H1 (cell line): ENCODE measurements at regions not wholly inside any gene's neighbourhood (a gene's known extent, or its start where the extent isn't known, plus 50 kb on each side); places are given as distances from the start of the nearest gene placed in this dataset.
"Not testable (repeated sequence)": the region's sequence is repeated elsewhere in the genome, so short reads cannot be mapped to it uniquely, and the experiment has no call there.

ENCODE experiments used
- CTCF ChIA-PET: fragments of 300-600 bp; sonication (Branson Sonifier 250); formaldehyde crosslinking; loops from one replicate; lab custom pipeline; 2021; ENCODE audit not compliant: partially characterized antibody; lab: Charles Lee
- POLR2A ChIA-PET: fragments of 300-600 bp; sonication (Branson Sonifier 250); formaldehyde crosslinking; loops from one replicate; lab custom pipeline; 2021; ENCODE audit warnings: inconsistent platforms; ENCODE audit not compliant: partially characterized antibody; lab: Charles Lee
- DNase-seq, 2 experiments: peaks; one replicate each; pipeline versions ENCODE4 v3.0.0 to v3.0.0-alpha.2; 2010 to 2022; ENCODE audit warnings: low spot score in 2 of 2, low read depth in 1 of 2, mixed read lengths in 1 of 2
- FAIRE-seq: peaks from 2 replicates; lab custom pipeline; 2011; peaks lifted over from hg19 to GRCh38; lab: Jason Lieb, UNC
- H2AFZ ChIP-seq: 2 replicates; pipeline ENCODE4 v1.8.1; 2012; ENCODE audit warnings: low read length, inconsistent platforms
- H2AK5ac ChIP-seq: 2 replicates; pipeline ENCODE4 v1.6.1; 2013; ENCODE audit warnings: low read depth, low read length
- H2BK120ac ChIP-seq: replicated peaks from 2 replicates; pipeline ENCODE3; 2013; ENCODE audit warnings: low read depth, low read length, inconsistent platforms
- H2BK12ac ChIP-seq: 2 replicates; pipeline ENCODE4 v1.6.1; 2013; ENCODE audit warnings: low read depth, low read length
- H2BK15ac ChIP-seq: 2 replicates; pipeline ENCODE4 v1.6.1; 2013; ENCODE audit warnings: low read length
- H2BK20ac ChIP-seq: 2 replicates; pipeline ENCODE4 v1.6.1; 2013; ENCODE audit warnings: low read length
- H2BK5ac ChIP-seq: 2 replicates; pipeline ENCODE4 v1.6.1; 2013; ENCODE audit warnings: low read depth, low read length
- H3K14ac ChIP-seq: 2 replicates; pipeline ENCODE4 v1.6.1; 2013; ENCODE audit warnings: inconsistent platforms; ENCODE audit not compliant: insufficient read length
- H3K18ac ChIP-seq: 2 replicates; pipeline ENCODE4 v1.6.1; 2013; ENCODE audit warnings: low read length; ENCODE audit errors: extremely low read depth
- H3K23ac ChIP-seq: 2 replicates; pipeline ENCODE4 v1.6.1; 2013; ENCODE audit warnings: inconsistent platforms; ENCODE audit not compliant: insufficient read length
- H3K23me2 ChIP-seq: 2 replicates; pipeline ENCODE4 v1.6.1; 2013; ENCODE audit warnings: low read depth, low read length
- H3K27ac ChIP-seq: 2 replicates; pipeline ENCODE4 v1.6.1; 2011; ENCODE audit warnings: low read depth, low read length, inconsistent platforms
- H3K27me3 ChIP-seq, 4 experiments: replicated peaks in 1 of 4; 1 replicate in 1 of 4; 2 replicates in 3 of 4; pipeline versions ENCODE4 v1.6.1 to v1.8.1; 2011 to 2013; ENCODE audit warnings: low read length in 3 of 4, mild to moderate bottlenecking in 3 of 4, inconsistent platforms in 2 of 4, mixed read lengths in 2 of 4, moderate library complexity in 1 of 4; ENCODE audit not compliant: control insufficient read depth in 3 of 4, insufficient read depth in 3 of 4; ENCODE audit errors: extremely low read depth in 1 of 4
- H3K36me3 ChIP-seq, 4 experiments: 2 replicates each; pipeline versions ENCODE4 v1.6.1 to v1.8.1; 2011 to 2013; ENCODE audit warnings: mild to moderate bottlenecking in 4 of 4, low read length in 3 of 4, moderate library complexity in 2 of 4, control low read depth in 1 of 4, inconsistent platforms in 1 of 4; ENCODE audit not compliant: insufficient read depth in 4 of 4, control insufficient read depth in 2 of 4
- H3K4ac ChIP-seq: replicated peaks from 2 replicates; pipeline ENCODE3; 2013; ENCODE audit warnings: low read length, low read depth, mixed read lengths, inconsistent platforms; ENCODE audit not compliant: insufficient read length
- H3K4me1 ChIP-seq, 4 experiments: replicated peaks in 1 of 4; 1 replicate in 1 of 4; 2 replicates in 3 of 4; pipeline versions ENCODE4 v1.6.1 to v1.8.1; 2011 to 2013; ENCODE audit warnings: low read length in 3 of 4, inconsistent platforms in 2 of 4, mixed read lengths in 1 of 4; ENCODE audit not compliant: insufficient read depth in 4 of 4, control insufficient read depth in 3 of 4
- H3K4me2 ChIP-seq, 2 experiments: 2 replicates each; pipeline versions ENCODE4 v1.6.1 to v1.8.1; 2011 to 2013; ENCODE audit warnings: low read depth in 2 of 2, low read length in 2 of 2, control low read depth in 1 of 2, inconsistent platforms in 1 of 2, mild to moderate bottlenecking in 1 of 2; ENCODE audit not compliant: insufficient read depth in 1 of 2
- H3K4me3 ChIP-seq, 4 experiments: fragments of 200-600, 300-600 bp in 1 of 4; sonication (generic), shearing (Covaris generic), sonication (Bioruptor Twin) in 1 of 4; 2 replicates each; pipeline versions ENCODE4 v1.5.1 to v1.8.1; 2011 to 2016; ENCODE audit warnings: low read length in 4 of 4, low read depth in 3 of 4, control low read depth in 2 of 4, inconsistent platforms in 2 of 4, mild to moderate bottlenecking in 2 of 4, mixed read lengths in 1 of 4, moderate library complexity in 1 of 4; ENCODE audit not compliant: insufficient read depth in 2 of 4; ENCODE audit errors: extremely low read depth in 1 of 4
- H3K56ac ChIP-seq: replicated peaks from 2 replicates; pipeline ENCODE3; 2013; ENCODE audit warnings: low read depth, mild to moderate bottlenecking, mixed read lengths, low read length, inconsistent platforms; ENCODE audit not compliant: insufficient read length
- H3K79me1 ChIP-seq: 2 replicates; pipeline ENCODE4 v1.6.1; 2013; ENCODE audit warnings: low read depth, low read length, control low read depth
- H3K79me2 ChIP-seq, 2 experiments: 2 replicates each; pipeline versions ENCODE4 v1.6.1 to v1.8.1; 2012 to 2013; ENCODE audit warnings: low read length in 2 of 2, mild to moderate bottlenecking in 2 of 2, inconsistent platforms in 1 of 2; ENCODE audit not compliant: insufficient read depth in 2 of 2, control insufficient read depth in 1 of 2
- H3K9ac ChIP-seq, 4 experiments: replicated peaks in 1 of 4; 1 replicate in 1 of 4; 2 replicates in 3 of 4; pipeline versions ENCODE4 v1.6.1 to v1.8.1; 2011 to 2013; ENCODE audit warnings: low read depth in 3 of 4, low read length in 3 of 4, control low read depth in 2 of 4, mild to moderate bottlenecking in 2 of 4, moderate library complexity in 2 of 4, inconsistent platforms in 1 of 4; ENCODE audit errors: extremely low read depth in 1 of 4
- H3K9me3 ChIP-seq, 2 experiments: 2 replicates each; pipeline versions ENCODE4 v1.6.1 to v1.8.1; 2012 to 2013; ENCODE audit warnings: mild to moderate bottlenecking in 2 of 2, moderate library complexity in 2 of 2, control low read depth in 1 of 2, inconsistent platforms in 1 of 2, low read depth in 1 of 2, low read length in 1 of 2, mixed read lengths in 1 of 2; ENCODE audit not compliant: insufficient read depth in 2 of 2
- H4K20me1 ChIP-seq, 2 experiments: replicated peaks in 1 of 2; 2 replicates each; pipeline versions ENCODE3 to v1.8.1; 2011 to 2013; ENCODE audit warnings: inconsistent platforms in 2 of 2, low read length in 2 of 2, mild to moderate bottlenecking in 1 of 2; ENCODE audit not compliant: insufficient read depth in 2 of 2, control insufficient read depth in 1 of 2
- H4K5ac ChIP-seq: 2 replicates; pipeline ENCODE4 v1.6.1; 2013; ENCODE audit warnings: low read length, low read depth, mixed read lengths, inconsistent platforms; ENCODE audit not compliant: insufficient read length
- H4K8ac ChIP-seq: 2 replicates; pipeline ENCODE4 v1.8.0; 2013; ENCODE audit warnings: mild to moderate bottlenecking, moderate library complexity, low read length, inconsistent platforms; ENCODE audit not compliant: insufficient read depth; ENCODE audit errors: extremely low read depth
- H4K91ac ChIP-seq: replicated peaks from 2 replicates; pipeline ENCODE3; 2013; ENCODE audit warnings: low read length, mixed read lengths, inconsistent platforms; ENCODE audit not compliant: insufficient read length
- EP300 ChIP-seq, 2 experiments: IDR thresholded peaks; 1 replicate in 1 of 2; 2 replicates in 1 of 2; pipeline ENCODE4 v1.6.1; 2011 to 2012; ENCODE audit warnings: low read depth in 2 of 2, low read length in 2 of 2, mild to moderate bottlenecking in 2 of 2, borderline replicate concordance in 1 of 2, inconsistent platforms in 1 of 2, moderate library complexity in 1 of 2
- WGBS, 2 experiments: shearing (Covaris generic) in 1 of 2; methylation state at CpG; one replicate each; pipeline versions ENCODE4 v1.1.6 to v1.1.7; 2013 to 2015; ENCODE audit warnings: low lambda C conversion rate in 2 of 2, mixed read lengths in 2 of 2, inconsistent platforms in 1 of 2, low coverage in 1 of 2, missing lambda C conversion rate in 1 of 2; ENCODE audit not compliant: insufficient replicate concordance in 2 of 2, insufficient coverage in 1 of 2, insufficient read length in 1 of 2; ENCODE audit errors: extremely low coverage in 1 of 2, missing lambda C conversion rate in 1 of 2; 5-methylcytosine and 5-hydroxymethylcytosine counted together

DNA sequence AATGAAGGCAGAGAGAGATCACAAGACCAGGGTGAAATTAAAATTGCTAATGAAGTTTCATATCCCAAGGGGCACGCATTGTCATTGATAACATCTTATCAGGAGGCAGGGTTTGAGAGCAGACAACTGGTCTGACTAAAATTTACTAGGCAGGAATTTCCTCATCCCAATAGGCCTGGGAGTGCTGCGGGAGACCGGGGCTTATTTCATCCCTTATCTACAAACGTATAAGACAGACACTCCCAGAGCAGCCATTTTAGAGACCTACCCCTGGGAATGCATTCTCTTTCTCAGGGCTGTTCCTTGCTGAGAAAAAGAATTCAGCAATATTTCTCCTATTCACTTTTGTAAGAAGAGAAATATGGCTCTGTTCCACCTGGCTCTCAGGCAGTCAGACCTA, 533.0 kb downstream of the PYDC2 start:
- peak in 1 of 2 experiments; percentile 64; a peak in 1 of 3 replicates for TF ChIP-seq EP300 (IDR thresholded peaks at IDR 0.05; ENCODE audit: borderline replicate concordance in 1 of 2, low read depth in 2 of 2, low read length in 2 of 2)
- H2AFZ ChIP-seq, DNase-seq, H3K23ac ChIP-seq, H3K9ac ChIP-seq, H3K14ac ChIP-seq, H2BK120ac ChIP-seq, H3K4me1 ChIP-seq, CTCF ChIA-PET, H3K9me3 ChIP-seq, H3K4ac ChIP-seq, H2BK20ac ChIP-seq, H3K4me2 ChIP-seq, H3K36me3 ChIP-seq, H3K79me2 ChIP-seq, H2BK5ac ChIP-seq, H3K18ac ChIP-seq, H4K20me1 ChIP-seq, H3K27me3 ChIP-seq, H3K27ac ChIP-seq, H3K4me3 ChIP-seq, H3K23me2 ChIP-seq, H2BK12ac ChIP-seq, H4K91ac ChIP-seq, H4K5ac ChIP-seq, POLR2A ChIA-PET, H4K8ac ChIP-seq, H3K79me1 ChIP-seq, H2AK5ac ChIP-seq, FAIRE-seq, H2BK15ac ChIP-seq, H3K56ac ChIP-seq: not testable (repeated sequence)
- 85% methylated on average over 4 of the region's 4 CpGs; no CpG with 5 or more reads in 1 of the 2 experiments for WGBS, 2 experiments
